ENCODE measurements at regions not wholly inside any gene's neighbourhood (a gene's known extent, or its start where the extent isn't known, plus 50 kb on each side); places are given as distances from the start of the nearest gene placed in this dataset.

DNA sequence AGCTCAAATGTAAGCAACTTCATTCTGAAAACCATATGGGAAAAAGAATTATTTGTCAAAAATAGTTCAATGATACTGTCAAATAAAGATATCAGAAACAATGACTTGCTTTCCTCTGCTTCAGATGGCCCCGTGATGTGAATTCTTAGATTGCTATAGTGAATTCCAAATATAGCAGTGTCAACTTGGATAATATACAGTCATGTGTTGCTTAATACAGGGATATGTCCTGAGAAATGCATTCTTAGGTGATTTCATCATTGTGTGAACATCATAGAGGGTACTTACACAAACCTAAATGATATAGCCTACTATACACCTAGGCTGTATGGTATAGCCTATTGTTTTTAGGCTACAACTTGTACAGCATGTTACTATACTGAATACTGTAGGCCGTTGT is 108.7 kb upstream of the MIS18BP1 start:
- no peak for DNase-seq (ENCODE audit: low spot score)

DNA sequence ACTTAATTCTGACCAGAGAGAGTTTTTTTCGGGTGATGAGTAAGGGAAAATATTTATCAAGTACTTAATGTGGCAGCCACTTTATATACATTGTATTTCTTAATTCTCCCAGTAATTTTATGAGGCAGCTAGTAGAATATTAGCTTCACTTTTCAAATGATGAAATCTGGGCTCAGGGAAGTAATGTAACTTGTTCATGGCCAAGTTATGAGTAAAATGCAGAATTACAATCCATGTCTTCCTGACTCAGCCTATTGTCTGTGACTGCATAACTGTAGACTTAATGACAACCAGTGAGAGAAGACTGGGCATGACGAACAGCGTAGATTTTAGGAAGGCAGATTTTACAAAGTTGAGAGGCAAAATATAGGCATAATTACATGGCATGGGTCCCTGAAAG is 106.7 kb upstream of the MIS18BP1 start:
- no peak for DNase-seq (ENCODE audit: low spot score)

DNA sequence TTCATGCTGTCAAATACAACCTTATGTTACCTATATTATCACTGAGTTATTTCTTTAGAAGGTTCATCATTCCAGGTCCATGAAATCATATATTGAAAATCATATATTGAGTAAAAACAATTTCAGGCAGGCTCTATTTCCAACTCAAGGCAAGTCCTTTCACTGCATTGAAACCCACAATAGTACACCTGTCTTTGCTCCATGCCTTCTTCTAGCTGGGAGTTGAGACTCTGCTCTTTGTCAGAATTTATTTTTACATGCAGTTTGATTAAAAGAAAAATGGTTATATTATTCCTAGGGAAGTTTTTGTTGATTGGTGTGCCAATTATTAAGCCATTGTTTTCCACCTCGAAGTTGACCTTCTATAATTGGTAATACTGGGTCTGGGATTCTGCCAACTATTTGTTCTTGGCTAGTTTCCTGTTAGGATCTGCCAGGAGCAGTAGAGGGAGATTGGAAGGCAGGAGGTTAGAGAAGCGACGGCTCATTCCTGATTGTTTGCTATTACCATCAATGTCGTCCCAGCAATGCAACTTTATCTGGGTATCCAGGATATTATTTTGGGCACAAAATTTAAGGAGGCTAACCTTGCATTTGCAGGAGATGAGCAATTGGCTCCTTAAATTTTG is 79.5 kb upstream of the MIS18BP1 start:
- DNase-seq (ENCODE audit: low spot score): no peak

DNA sequence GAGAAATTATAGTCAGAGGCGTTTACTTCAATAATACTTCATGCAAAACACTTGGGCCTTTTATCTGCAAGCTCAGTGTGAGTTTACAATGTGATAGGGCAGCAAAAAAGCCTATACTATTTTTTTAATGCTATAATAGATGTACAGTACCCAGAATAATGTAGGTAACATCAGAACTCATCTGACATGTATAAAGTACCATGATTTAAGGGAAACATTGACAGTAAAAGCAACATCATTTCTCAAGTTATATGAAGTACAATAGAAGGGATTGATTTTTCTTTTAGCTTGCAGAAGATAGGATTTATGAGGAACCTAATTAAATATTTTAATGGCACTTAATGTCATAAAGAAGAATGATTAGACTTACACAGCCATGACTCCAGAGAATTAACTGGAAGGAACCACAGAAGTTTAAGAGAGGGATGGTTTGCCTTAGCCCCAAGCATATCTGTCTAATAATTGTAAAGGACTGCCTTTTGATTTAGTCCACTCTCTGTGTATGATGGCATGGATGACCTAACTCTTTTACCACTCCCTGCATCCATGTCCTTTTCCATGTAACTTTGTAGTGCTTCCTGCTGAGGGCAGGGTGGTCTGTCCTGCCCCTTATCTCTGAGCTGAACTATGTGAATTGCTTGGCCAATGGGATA is 55.9 kb upstream of the MIS18BP1 start:
- no peak for DNase-seq (ENCODE audit: low spot score)

Data from activated CD4-positive, alpha-beta T cell treated with anti-CD3 and anti-CD28 coated beads, Interleukin-2, Interleukin-4, amounts not matched to agents 100 ng/mL and 50 ng/mL, durations not matched to agents 16 hours and 8 hours (primary cell).